K562 (cell line): ENCODE measurements at regions not wholly inside any gene's neighbourhood (a gene's known extent, or its start where the extent isn't known, plus 50 kb on each side); places are given as distances from the start of the nearest gene placed in this dataset.

Source experiments
- ATAC-seq: fragments of 200-7000 bp; cut with Tn5 transposase; 3 replicates; pipeline ENCODE4 v1.9.1; 2020; ENCODE audit warnings: moderate library complexity
- BruUV-seq: library from RNA; stranded (reverse); fragments of 400-500 nt; replicated peaks from 2 replicates; lab custom pipeline; 2021; lab: Mats Ljungman, UMichigan
- CTCF ChIA-PET: fragments of 300-600 bp; formaldehyde crosslinking; extraction: SDS; loops from one replicate; lab custom pipeline; 2021; ENCODE audit warnings: low intra/inter-chr PET ratio; lab: Yijun Ruan, JAX
- POLR2A ChIA-PET: fragments of 300-600, 350-650 bp; sonication (Branson Sonifier 250); formaldehyde crosslinking; extraction: SDS; loops from one replicate; lab custom pipeline; 2021; ENCODE audit warnings: antibody characterized with exemption, inconsistent platforms; lab: Yijun Ruan, JAX
- DNase-seq, 4 experiments: peaks; one replicate each; pipeline versions ENCODE4 v3.0.0 to v3.0.0-alpha.2; 2011 to 2018; ENCODE audit warnings: low spot score in 3 of 4, mixed read lengths in 3 of 4; ENCODE audit errors: extremely low read depth in 1 of 4
- FAIRE-seq: peaks from 2 replicates; lab custom pipeline; 2011; peaks lifted over from hg19 to GRCh38; lab: Jason Lieb, UNC
- H2AFZ ChIP-seq: 2 replicates; pipeline ENCODE4 v1.6.0; 2011; ENCODE audit warnings: low read depth, low read length, control low read depth, inconsistent platforms
- H3K27ac ChIP-seq: fragments of 200-600 bp; 3 replicates; pipeline ENCODE4 v1.8.0; 2011; ENCODE audit warnings: low read depth, mild to moderate bottlenecking, control low read depth, inconsistent platforms, low read length, moderate library complexity, mixed read lengths; ENCODE audit errors: extremely low read depth
- H3K27me3 ChIP-seq, 2 experiments: fragments of 300-600 bp in 1 of 2; 2 replicates in 1 of 2; 3 replicates in 1 of 2; pipeline versions ENCODE4 v1.6.0 to v1.8.0; 2011; ENCODE audit warnings: inconsistent platforms in 2 of 2, low read length in 2 of 2, mild to moderate bottlenecking in 1 of 2, mixed read lengths in 1 of 2, moderate library complexity in 1 of 2; ENCODE audit not compliant: control insufficient read depth in 2 of 2, insufficient read depth in 2 of 2
- H3K36me3 ChIP-seq: fragments of 300-600 bp; 3 replicates; pipeline ENCODE4 v1.8.0; 2011; ENCODE audit warnings: mild to moderate bottlenecking, low read length, inconsistent platforms; ENCODE audit not compliant: control insufficient read depth, insufficient read depth
- H3K4me1 ChIP-seq, 2 experiments: fragments of 200-600 bp in 1 of 2; replicated peaks in 1 of 2; 2 replicates in 1 of 2; 3 replicates in 1 of 2; pipeline versions ENCODE4 v1.5.1 to v1.8.0; 2011; ENCODE audit warnings: inconsistent platforms in 2 of 2, low read length in 2 of 2, mild to moderate bottlenecking in 1 of 2, mixed read lengths in 1 of 2, moderate library complexity in 1 of 2; ENCODE audit not compliant: control insufficient read depth in 2 of 2, insufficient read depth in 2 of 2
- H3K4me2 ChIP-seq: 2 replicates; pipeline ENCODE4 v1.6.1; 2011; ENCODE audit warnings: low read length, control low read depth, inconsistent platforms, mixed read lengths; ENCODE audit not compliant: insufficient read depth
- H3K4me3 ChIP-seq: fragments of 200-600 bp; sonication (generic), shearing (Covaris generic); 2 replicates; pipeline ENCODE4 v1.5.1; 2016; ENCODE audit warnings: control low read depth, inconsistent platforms
- H3K79me2 ChIP-seq: fragments of 200-600 bp; 3 replicates; pipeline ENCODE4 v1.8.0; 2011; ENCODE audit warnings: low read length, inconsistent platforms; ENCODE audit not compliant: control insufficient read depth, insufficient read depth
- H3K9ac ChIP-seq, 2 experiments: 2 replicates each; pipeline versions ENCODE4 v1.6.0 to v1.6.1; 2011; ENCODE audit warnings: low read depth in 2 of 2, low read length in 2 of 2, control low read depth in 1 of 2, inconsistent platforms in 1 of 2, mild to moderate bottlenecking in 1 of 2, mixed read lengths in 1 of 2; ENCODE audit not compliant: insufficient read depth in 1 of 2
- H3K9me1 ChIP-seq: one replicate; pipeline ENCODE4 v1.6.0; 2011; ENCODE audit warnings: inconsistent platforms, mild to moderate bottlenecking, low read length, moderate library complexity; ENCODE audit not compliant: control insufficient read depth, insufficient read depth
- H3K9me3 ChIP-seq: replicated peaks from 2 replicates; pipeline ENCODE4 v1.5.1; 2011; ENCODE audit warnings: low read depth, low read length, inconsistent platforms; ENCODE audit not compliant: control insufficient read depth, insufficient read depth
- H4K20me1 ChIP-seq: replicated peaks from 2 replicates; pipeline ENCODE4 v1.6.1; 2011; ENCODE audit warnings: low read length, inconsistent platforms, mixed read lengths; ENCODE audit not compliant: control insufficient read depth, insufficient read depth
- C11orf30 ChIP-seq: fragments of 450-650 bp; IDR thresholded peaks from 2 replicates; pipeline ENCODE4 v1.6.1; 2016; ENCODE audit warnings: low read depth, mild to moderate bottlenecking
- EWSR1 ChIP-seq: fragments of 450-650 bp; IDR thresholded peaks from 2 replicates; pipeline ENCODE4 v1.6.1; 2018; ENCODE audit warnings: borderline replicate concordance, mild to moderate bottlenecking, low read depth, moderate library complexity; ENCODE audit not compliant: partially characterized antibody
- RB1 ChIP-seq: fragments of 450-650 bp; IDR thresholded peaks from 2 replicates; pipeline ENCODE4 v1.6.1; 2017; ENCODE audit warnings: low read depth, mild to moderate bottlenecking
- RERE ChIP-seq: sonication (generic); formaldehyde crosslinking; IDR thresholded peaks from 2 replicates; pipeline ENCODE4 v1.8.0; 2023; ENCODE audit warnings: missing genetic modification reagents, mild to moderate bottlenecking, borderline replicate concordance
- TSC22D4 ChIP-seq: fragments of 450-650 bp; IDR thresholded peaks from 2 replicates; pipeline ENCODE4 v1.6.1; 2016; ENCODE audit warnings: missing genetic modification characterization, missing biosample characterization, control low read depth
- ZNF174 ChIP-seq: fragments of 250-450 bp; sonication (Bioruptor Pico); IDR thresholded peaks from 2 replicates; pipeline ENCODE4 v1.4.0; 2020; ENCODE audit warnings: mild to moderate bottlenecking
- ZNF324 ChIP-seq: fragments of 250-450 bp; sonication (Bioruptor Pico); IDR thresholded peaks from 2 replicates; pipeline ENCODE4 v1.4.0; 2020; ENCODE audit warnings: mild to moderate bottlenecking
- WGBS: fragments of 100-300 bp; shearing (Covaris generic); methylation state at CpG from one replicate; pipeline ENCODE4 v1.1.6; 2016; ENCODE audit warnings: low coverage, mixed read lengths; ENCODE audit not compliant: insufficient coverage; ENCODE audit errors: missing lambda C conversion rate; 5-methylcytosine and 5-hydroxymethylcytosine counted together
- in situ Hi-C: fragments of 300-500 bp; cut with MboI; formaldehyde crosslinking; loops from 4 replicates; pipeline ENCODE4 v1.15.0; 2018; ENCODE audit warnings: inconsistent platforms, mixed read lengths
- intact Hi-C: fragments of 100-400 bp; cut with micrococcal nuclease; formaldehyde crosslinking; loops from 2 replicates; pipeline ENCODE4 v1.14.2; 2022

GRCh38 chr17:72425133-72425793 lies 304.4 kb downstream of the SOX9 start:
- no peak for ATAC-seq
- WGBS: 1% methylated on average over 6 of the region's 7 CpGs
- H3K27ac ChIP-seq: no peak overlapping the region
- ChIA-PET CTCF (no interaction called here), POLR2A (interaction anchor here (0.6 to 1.0 kb wide), 3 partner anchors 47 to 1231 kb away, joined by 3 read pairs; no protein-coding TSS in a partner anchor)
- H3K4me3 ChIP-seq: no peak overlapping the region
- H3K9me3 ChIP-seq: no peaks in the 10 kb centered on the region
- H3K36me3 ChIP-seq: no peaks in the 10 kb centered on the region
- DNase-seq: no peak
- H4K20me1 ChIP-seq: no peaks in the 10 kb centered on the region
- no peak overlapping the region for H3K9ac ChIP-seq
- H2AFZ ChIP-seq: no peak overlapping the region
- no peaks in the 10 kb centered on the region for H3K9me1 ChIP-seq
- no peaks in the 10 kb centered on the region for H3K79me2 ChIP-seq
- intact Hi-C loops: no loop called here
- H3K4me2 ChIP-seq: no peak overlapping the region
- in situ Hi-C loops: no loop called here
- no TSS peak for BruUV-seq
- peaks cover 0 to 10% of the 10 kb centered on the region in 2 experiments; a peak in 1 of 5 replicates for H3K27me3 ChIP-seq
- TF ChIP-seq EWSR1 (no peak), C11orf30 (no peak), TSC22D4 (tag) (no peak), ZNF324 (CRISPR knock-in tag) (no peak), RB1 (no peak), RERE (CRISPR knock-in tag) (no peak), ZNF174 (CRISPR knock-in tag) (no peak)
- FAIRE-seq: no peak
- H3K4me1 ChIP-seq: no peaks in the 10 kb centered on the region
